Activated T-cell treated with anti-CD3 and anti-CD28 coated beads for 48 hours (primary cell): ENCODE measurements at regions not wholly inside any gene's neighbourhood (a gene's known extent, or its start where the extent isn't known, plus 50 kb on each side); places are given as distances from the start of the nearest gene placed in this dataset.

Experiments
- DNase-seq: peaks from one replicate; pipeline ENCODE4 v3.0.0-alpha.2; 2020; ENCODE audit warnings: low read depth

DNA sequence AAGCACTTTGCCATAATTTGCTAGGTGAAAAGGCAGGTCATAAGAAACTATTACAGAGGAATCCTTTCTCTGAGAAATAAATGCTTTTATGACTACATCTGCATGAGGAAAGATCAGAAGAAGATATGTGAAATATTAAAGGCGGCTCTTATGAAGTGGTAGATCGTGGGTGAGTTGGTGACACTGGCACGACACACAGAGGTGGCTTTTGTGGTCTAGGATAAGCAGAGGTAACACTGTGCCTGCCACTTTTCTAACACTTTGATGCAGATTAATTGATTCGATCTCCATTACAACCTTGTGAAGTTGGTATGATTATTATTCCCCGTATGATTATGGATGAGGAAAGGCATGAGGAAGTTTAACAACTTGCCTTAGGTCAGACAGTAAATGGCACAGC, 60.0 kb upstream of the ELK3 start:
- DNase-seq, result no peak

DNA sequence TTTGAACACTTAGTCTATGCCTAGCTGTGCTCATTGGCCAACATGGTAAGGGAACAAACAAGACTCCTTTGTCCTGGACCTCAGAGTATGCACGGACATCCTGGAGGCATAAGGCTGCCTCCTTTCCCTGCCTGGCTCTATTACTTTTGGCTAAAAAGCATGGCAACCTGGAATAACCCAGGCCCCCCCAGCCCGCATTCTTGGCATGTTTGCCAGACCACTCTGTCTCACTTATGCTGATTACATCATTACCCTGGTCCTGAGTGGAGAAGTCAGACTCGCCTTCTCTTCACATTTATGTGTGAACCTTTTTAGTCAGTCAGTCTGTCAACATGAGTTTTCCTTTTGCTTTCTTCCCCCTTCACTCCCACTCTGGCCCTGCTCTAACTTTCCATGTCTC, 58.0 kb upstream of the ELK3 start:
- DNase-seq, result no peak

DNA sequence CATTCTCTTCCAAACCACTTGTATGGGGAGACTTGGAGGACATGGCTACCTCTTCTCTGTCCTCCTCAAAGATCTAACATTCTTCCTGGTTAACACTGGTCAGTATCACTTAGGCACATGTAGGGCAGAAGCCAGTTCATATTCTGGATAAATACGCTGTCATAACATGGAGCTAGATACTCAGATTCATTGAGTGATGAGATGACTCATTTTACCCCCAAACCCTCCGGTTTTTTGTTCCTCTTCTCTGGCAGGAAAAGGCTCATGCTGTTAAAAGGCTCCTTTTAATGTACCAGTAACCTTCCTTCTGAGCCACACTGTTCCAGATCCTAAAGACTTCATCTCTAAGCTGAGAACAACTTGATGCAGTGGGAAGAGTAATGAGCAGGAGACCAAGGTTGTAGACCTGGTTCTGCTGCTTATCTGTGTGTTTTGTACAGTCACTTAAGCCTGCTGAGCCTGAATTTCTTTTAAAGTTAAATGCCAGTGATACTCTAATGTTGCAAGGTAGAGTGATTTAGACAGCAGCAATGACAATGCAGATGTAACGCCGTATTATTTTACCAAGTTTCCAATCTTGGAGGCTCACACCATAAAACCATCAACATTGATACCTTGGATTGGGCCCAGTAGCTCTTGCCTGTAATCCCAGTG, 57.3 kb upstream of the ELK3 start:
- no peak for DNase-seq

DNA sequence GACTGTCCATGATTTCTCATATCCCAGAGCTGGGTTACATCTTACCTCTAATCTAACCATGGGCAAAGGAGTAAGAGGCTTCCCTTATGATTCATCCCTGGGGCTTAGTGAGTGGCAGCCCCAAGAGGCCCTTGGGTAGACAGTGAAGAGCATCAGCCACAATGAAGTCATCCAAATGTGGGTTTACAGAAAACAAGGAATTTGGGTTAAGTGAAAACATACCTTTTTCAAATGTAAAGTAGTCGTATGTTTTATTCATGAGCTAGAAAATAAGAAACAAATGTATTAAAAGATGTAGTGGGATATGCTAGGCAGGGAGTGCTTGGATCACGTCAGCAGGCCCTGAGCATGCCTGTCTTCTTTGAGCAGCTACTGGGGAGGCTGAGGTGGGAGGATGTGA, 54.0 kb upstream of the ELK3 start:
- no peak for DNase-seq

DNA sequence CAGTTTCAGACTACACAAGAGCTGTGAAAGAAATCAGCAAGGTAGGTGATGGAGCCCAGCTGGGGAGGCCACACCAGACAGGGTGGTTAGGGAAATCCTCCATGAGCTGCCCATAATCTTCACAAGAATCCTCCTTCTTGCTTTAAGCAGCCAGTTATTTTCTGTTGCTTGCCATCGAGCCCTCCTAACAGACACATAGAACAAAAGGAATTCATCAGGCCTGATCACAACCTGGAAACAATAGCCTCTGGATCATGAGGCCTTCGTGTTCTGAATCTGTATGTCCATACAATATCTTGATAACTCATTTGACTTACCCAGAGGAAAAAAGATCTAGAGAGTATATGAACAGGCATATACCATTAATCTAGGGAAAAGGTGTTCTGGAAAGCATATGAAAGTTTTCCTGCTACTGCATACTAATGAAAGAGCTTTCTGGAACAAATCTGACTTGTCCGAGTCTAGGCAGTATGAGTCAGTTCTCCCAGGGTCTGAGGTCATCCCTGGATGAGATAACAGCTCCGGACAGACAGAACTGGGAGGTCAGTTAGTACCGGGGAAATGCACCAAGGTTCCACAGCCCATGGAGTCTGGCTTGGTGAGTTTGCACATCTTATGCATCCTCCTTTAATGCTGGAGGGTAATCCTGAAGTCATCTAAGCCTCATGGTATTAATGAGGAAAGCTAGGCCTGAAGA, 52.8 kb upstream of the ELK3 start:
- DNase-seq, result no peak

DNA sequence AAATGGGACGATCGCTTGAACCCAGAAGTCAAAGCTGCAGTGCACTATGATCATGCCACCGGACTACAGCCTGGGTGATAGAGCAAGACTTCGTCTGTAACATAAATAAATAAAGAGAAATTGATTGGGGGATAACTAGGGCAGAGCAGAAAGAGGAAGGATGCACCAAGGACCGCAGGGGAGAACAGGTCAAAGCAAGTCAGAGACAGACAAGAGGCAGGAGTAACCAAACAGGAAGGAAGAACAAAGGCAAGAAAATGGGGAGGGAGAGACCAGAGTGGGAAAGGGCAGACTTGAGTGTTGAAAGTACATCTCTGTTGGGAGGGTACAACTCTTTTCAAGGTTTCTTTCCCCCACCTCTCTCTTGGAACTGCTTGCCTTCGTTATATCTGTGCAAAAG, 50.8 kb upstream of the ELK3 start:
- DNase-seq, result no peak

DNA sequence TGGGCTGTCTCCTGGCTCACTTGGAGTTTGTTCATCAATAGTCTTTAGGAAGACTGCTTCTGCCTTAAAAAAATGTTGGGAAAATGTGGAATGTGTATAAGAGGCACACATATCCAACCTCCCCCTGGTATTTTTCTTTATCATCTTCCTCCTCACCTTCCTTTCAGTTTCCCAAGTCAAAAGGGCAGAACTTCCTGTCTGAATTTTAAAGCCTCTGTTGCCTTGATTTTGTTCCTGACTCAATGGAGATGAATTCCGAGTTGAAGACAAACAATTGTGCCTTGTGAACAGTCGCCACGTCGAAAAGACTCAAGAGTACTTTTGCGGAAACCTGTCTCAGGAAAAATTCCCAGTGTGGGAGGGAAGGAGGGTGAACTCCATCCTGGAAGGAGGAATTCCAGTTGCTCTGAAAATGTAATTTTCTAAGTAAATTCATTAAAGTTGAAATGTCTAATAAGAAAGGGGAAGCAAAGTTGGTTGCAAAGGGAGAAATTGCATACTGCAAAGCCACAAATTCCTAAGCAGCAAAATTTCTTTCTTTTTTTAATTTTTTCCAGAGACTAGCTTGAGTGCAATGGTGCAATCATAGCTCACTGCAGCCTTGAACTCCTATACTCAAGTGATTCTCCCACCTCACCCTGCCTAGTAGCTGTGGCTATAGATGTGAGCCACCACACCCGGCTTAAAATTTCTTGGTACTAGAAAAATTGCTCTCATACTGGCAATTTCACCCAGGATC, 50.2 kb upstream of the ELK3 start:
- no peak for DNase-seq
